Neural cell (in vitro differentiated cells): ENCODE measurements at regions not wholly inside any gene's neighbourhood (a gene's known extent, or its start where the extent isn't known, plus 50 kb on each side); places are given as distances from the start of the nearest gene placed in this dataset.

Experiments used
- H2AFZ ChIP-seq: fragments of 200-600, 300-800 bp; sonication (generic), shearing (Covaris generic); 2 replicates; pipeline ENCODE4 v1.6.0; 2014; ENCODE audit warnings: low read depth, mild to moderate bottlenecking, antibody characterized with exemption, low read length, moderate library complexity
- H3F3A ChIP-seq: fragments of 200-600 bp; shearing (Covaris generic); 2 replicates; pipeline ENCODE4 v1.6.1; 2016; ENCODE audit warnings: mild to moderate bottlenecking, moderate library complexity, mixed read lengths, antibody characterized with exemption, low read length; ENCODE audit not compliant: insufficient read depth, poor library complexity, severe bottlenecking
- H3K27ac ChIP-seq: fragments of 200-600, 300-800 bp; sonication (generic), shearing (Covaris generic); 2 replicates; pipeline ENCODE4 v1.5.1; 2014; ENCODE audit warnings: mild to moderate bottlenecking, low read length, moderate library complexity
- H3K27me3 ChIP-seq: fragments of 300-800, 200-600 bp; sonication (generic), shearing (Covaris generic); 2 replicates; pipeline ENCODE4 v1.6.0; 2014; ENCODE audit warnings: mild to moderate bottlenecking, low read depth, low read length, moderate library complexity; ENCODE audit not compliant: insufficient read depth
- H3K36me3 ChIP-seq: fragments of 300-800, 200-600 bp; sonication (generic), shearing (Covaris generic); 2 replicates; pipeline ENCODE4 v1.5.1; 2014; ENCODE audit warnings: mild to moderate bottlenecking, antibody characterized with exemption, low read length, moderate library complexity; ENCODE audit not compliant: insufficient read depth
- H3K4me2 ChIP-seq: fragments of 300-800, 200-600 bp; sonication (generic), shearing (Covaris generic); 2 replicates; pipeline ENCODE4 v1.6.0; 2014; ENCODE audit warnings: mild to moderate bottlenecking, low read length
- H3K4me3 ChIP-seq: fragments of 300-800, 200-600 bp; sonication (generic), shearing (Covaris generic); 2 replicates; pipeline ENCODE4 v1.5.1; 2014; ENCODE audit warnings: mild to moderate bottlenecking, low read length, moderate library complexity
- H3K79me2 ChIP-seq: fragments of 200-600 bp; shearing (Covaris generic); replicated peaks from 2 replicates; pipeline ENCODE4 v1.6.0; 2014; ENCODE audit warnings: mild to moderate bottlenecking, low read length, moderate library complexity; ENCODE audit not compliant: insufficient read depth
- H3K9ac ChIP-seq: fragments of 300-800, 200-600 bp; sonication (generic), shearing (Covaris generic); 2 replicates; pipeline ENCODE4 v1.6.1; 2016; ENCODE audit warnings: mild to moderate bottlenecking, low read length, mixed read lengths
- H3K9me2 ChIP-seq: fragments of 200-600 bp; shearing (Covaris generic); 2 replicates; pipeline ENCODE4 v1.6.1; 2016; ENCODE audit warnings: mild to moderate bottlenecking, low read length, mixed read lengths; ENCODE audit not compliant: insufficient read depth
- H3K9me3 ChIP-seq: fragments of 200-600, 300-800 bp; sonication (generic), shearing (Covaris generic); 2 replicates; pipeline ENCODE4 v1.6.1; 2016; ENCODE audit warnings: mild to moderate bottlenecking, mixed run types, low read length, moderate library complexity, mixed read lengths
- H4K20me1 ChIP-seq: fragments of 200-600 bp; shearing (Covaris generic); 2 replicates; pipeline ENCODE4 v1.6.1; 2016; ENCODE audit warnings: mild to moderate bottlenecking, mixed run types; ENCODE audit not compliant: insufficient read depth
- CTCF ChIP-seq: fragments of 450-650 bp; IDR thresholded peaks from 2 replicates; pipeline ENCODE4 v1.5.1; 2014; ENCODE audit warnings: antibody characterized with exemption, mild to moderate bottlenecking, moderate library complexity; ENCODE audit not compliant: poor library complexity, severe bottlenecking
- EP300 ChIP-seq: fragments of 450-650 bp; conservative IDR thresholded peaks from 2 replicates; pipeline ENCODE4 v1.6.1; 2014; ENCODE audit warnings: antibody characterized with exemption, mild to moderate bottlenecking, moderate library complexity; ENCODE audit not compliant: poor library complexity, severe bottlenecking
- EZH2 ChIP-seq: fragments of 200-600, 300-800 bp; shearing (Covaris generic), sonication (generic); IDR thresholded peaks from 2 replicates; pipeline ENCODE4 v1.6.1; 2014; ENCODE audit warnings: antibody characterized with exemption, low read length, borderline replicate concordance, mild to moderate bottlenecking; ENCODE audit not compliant: insufficient read depth, poor library complexity, severe bottlenecking
- MXI1 ChIP-seq: fragments of 450-650 bp; conservative IDR thresholded peaks from 2 replicates; pipeline ENCODE4 v1.6.1; 2014; ENCODE audit warnings: antibody characterized with exemption, mild to moderate bottlenecking; ENCODE audit not compliant: poor library complexity, severe bottlenecking
- POLR2AphosphoS5 ChIP-seq: IDR thresholded peaks from 2 replicates; pipeline ENCODE4 v1.6.1; 2012
- RAD21 ChIP-seq: fragments of 450-650 bp; conservative IDR thresholded peaks from 2 replicates; pipeline ENCODE4 v1.6.1; 2014; ENCODE audit warnings: antibody characterized with exemption, mild to moderate bottlenecking, moderate library complexity
- REST ChIP-seq: IDR thresholded peaks from 2 replicates; pipeline ENCODE4 v1.6.1; 2012; ENCODE audit warnings: borderline replicate concordance
- SMC3 ChIP-seq: fragments of 450-650 bp; conservative IDR thresholded peaks from 2 replicates; pipeline ENCODE4 v1.6.1; 2014; ENCODE audit warnings: antibody characterized with exemption, mild to moderate bottlenecking, moderate library complexity; ENCODE audit not compliant: poor library complexity
- TAF1 ChIP-seq: IDR thresholded peaks from 2 replicates; pipeline ENCODE4 v1.6.1; 2012; ENCODE audit warnings: low read depth

GRCh38 chr2:239905884-239906654 lies 119.1 kb downstream of the NDUFA10 start:
- no peak overlapping the region for H3K4me2 ChIP-seq
- H3K36me3 ChIP-seq: no peaks in the 10 kb centered on the region
- H3K9ac ChIP-seq: no peak overlapping the region
- H3K9me2 ChIP-seq: no peaks in the 10 kb centered on the region
- H3K27ac ChIP-seq: no peak overlapping the region
- no peaks in the 10 kb centered on the region for H3F3A ChIP-seq
- no peak overlapping the region for H2AFZ ChIP-seq
- H4K20me1 ChIP-seq: no peaks in the 10 kb centered on the region
- H3K27me3 ChIP-seq: no peaks in the 10 kb centered on the region
- no peaks in the 10 kb centered on the region for H3K79me2 ChIP-seq
- TF ChIP-seq TAF1: no peak
- H3K4me3 ChIP-seq: no peak overlapping the region
- no peaks in the 10 kb centered on the region for H3K9me3 ChIP-seq

- Histone ChIP-seq H3K27me3 (no peaks in the 10 kb centered on the region), H3K79me2 (no peaks in the 10 kb centered on the region), H3K9ac (no peak overlapping the region), H4K20me1 (no peaks in the 10 kb centered on the region), H3K9me3 (no peaks in the 10 kb centered on the region), H3K36me3 (no peaks in the 10 kb centered on the region), H3F3A (no peaks in the 10 kb centered on the region), H3K4me3 (no peak overlapping the region), H3K4me2 (no peak overlapping the region), H3K9me2 (no peaks in the 10 kb centered on the region), H3K27ac (no peak overlapping the region), H2AFZ (no peak overlapping the region)
- no peak for TF ChIP-seq MXI1
- TF ChIP-seq EZH2: no peak
- TF ChIP-seq CTCF: no peak
- TF ChIP-seq TAF1: no peak
Observed at GRCh38 chr2:239905306-239905705, 119.8 kb downstream of the NDUFA10 start.

DNA sequence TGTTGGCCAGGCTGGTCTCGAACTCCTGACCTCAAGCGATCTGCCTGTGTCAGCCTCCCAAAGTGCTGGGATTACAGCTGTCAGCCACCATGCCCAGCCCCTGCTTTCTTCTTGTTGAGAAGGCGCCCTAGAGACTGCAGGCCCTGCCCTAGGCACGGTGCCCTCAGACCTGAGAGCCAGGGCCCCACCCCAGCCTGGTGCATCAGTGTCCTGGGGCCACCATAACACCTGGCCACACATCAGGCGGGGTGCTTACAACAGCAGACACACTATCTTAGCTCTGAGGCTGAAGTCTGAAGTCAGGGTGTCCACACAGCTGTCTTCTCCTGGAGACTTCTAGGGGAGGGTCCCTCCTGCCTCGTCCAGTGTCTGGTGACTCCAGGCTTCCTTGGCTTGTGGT lies 120.6 kb downstream of the NDUFA10 start:
- Histone ChIP-seq H3K4me3 (no peak overlapping the region), H3K9me3 (no peaks in the 10 kb centered on the region), H4K20me1 (no peaks in the 10 kb centered on the region), H2AFZ (no peak overlapping the region), H3K79me2 (no peaks in the 10 kb centered on the region), H3K36me3 (no peaks in the 10 kb centered on the region), H3F3A (no peaks in the 10 kb centered on the region), H3K27ac (no peak overlapping the region), H3K4me2 (no peak overlapping the region), H3K9me2 (no peaks in the 10 kb centered on the region), H3K9ac (no peak overlapping the region), H3K27me3 (no peaks in the 10 kb centered on the region)
- no peak for TF ChIP-seq RAD21
- no peak for TF ChIP-seq EZH2
- TF ChIP-seq REST: no peak
- no peak for TF ChIP-seq EP300
- no peak for TF ChIP-seq POLR2AphosphoS5
- TF ChIP-seq MXI1: no peak
- TF ChIP-seq CTCF: no peak
- TF ChIP-seq SMC3: no peak
- no peak for TF ChIP-seq TAF1
